ENCODE measurements at regions not wholly inside any gene's neighbourhood (a gene's known extent, or its start where the extent isn't known, plus 50 kb on each side); places are given as distances from the start of the nearest gene placed in this dataset.

- TF ChIP-seq EZH2phosphoT487 (IDR thresholded peaks at IDR 0.05; ENCODE audit: borderline replicate concordance), result no peak
- TF ChIP-seq CTCF (conservative IDR thresholded peaks at IDR 0.05; ENCODE audit: low read length), result no peak
- Histone ChIP-seq H3K9me2 (replicated peaks; ENCODE audit: low read depth, low read length) (no peaks in the 10 kb centered on the region), H2AFZ (ENCODE audit: low read length) (no peak overlapping the region), H3K27me3 (ENCODE audit: insufficient read depth, low read length, poor library complexity, severe bottlenecking) (no peaks in the 10 kb centered on the region), H3K4me3 (ENCODE audit: low read length, poor library complexity, severe bottlenecking) (no peak overlapping the region), H3K79me2 (ENCODE audit: insufficient read depth, low read length) (no peaks in the 10 kb centered on the region), H3K4me2 (ENCODE audit: low read depth, low read length, poor library complexity, severe bottlenecking) (no peak overlapping the region), H4K20me1 (ENCODE audit: insufficient read depth, low read length, poor library complexity, severe bottlenecking) (no peaks in the 10 kb centered on the region), H3F3A (ENCODE audit: low read depth) (no peaks in the 10 kb centered on the region), H3K4me1 (ENCODE audit: insufficient read depth, low read length, poor library complexity, severe bottlenecking) (no peaks in the 10 kb centered on the region), H3K9me3 (ENCODE audit: insufficient read depth, low read depth, low read length) (peaks cover 7% of the 10 kb centered on the region), H3K36me3 (ENCODE audit: insufficient read depth, low read length) (no peaks in the 10 kb centered on the region), H3K9ac (ENCODE audit: low read depth, low read length, poor library complexity, severe bottlenecking) (no peak overlapping the region)
Measured at GRCh38 chr6:164016056-164016455, 601.5 kb downstream of the QKI start.

- H2AFZ ChIP-seq (ENCODE audit: low read length), result no peak overlapping the region
- no peaks in the 10 kb centered on the region for H4K20me1 ChIP-seq (ENCODE audit: insufficient read depth, low read length, poor library complexity, severe bottlenecking)
- no peaks in the 10 kb centered on the region for H3F3A ChIP-seq (ENCODE audit: low read depth)
- no peaks in the 10 kb centered on the region for H3K4me1 ChIP-seq (ENCODE audit: insufficient read depth, low read length, poor library complexity, severe bottlenecking)
- TF ChIP-seq CTCF (conservative IDR thresholded peaks at IDR 0.05; ENCODE audit: low read length) (no peak), EZH2phosphoT487 (IDR thresholded peaks at IDR 0.05; ENCODE audit: borderline replicate concordance) (no peak)
- no peak overlapping the region for H3K4me2 ChIP-seq (ENCODE audit: low read depth, low read length, poor library complexity, severe bottlenecking)
- H3K9me3 ChIP-seq (ENCODE audit: insufficient read depth, low read depth, low read length), result peaks cover 9% of the 10 kb centered on the region
- no peak overlapping the region for H3K9ac ChIP-seq (ENCODE audit: low read depth, low read length, poor library complexity, severe bottlenecking)
- H3K79me2 ChIP-seq (ENCODE audit: insufficient read depth, low read length), result no peaks in the 10 kb centered on the region
- H3K27me3 ChIP-seq (ENCODE audit: insufficient read depth, low read length, poor library complexity, severe bottlenecking), result no peaks in the 10 kb centered on the region
- no peaks in the 10 kb centered on the region for H3K9me2 ChIP-seq (replicated peaks; ENCODE audit: low read depth, low read length)
- H3K4me3 ChIP-seq (ENCODE audit: low read length, poor library complexity, severe bottlenecking), result no peak overlapping the region
- no peaks in the 10 kb centered on the region for H3K36me3 ChIP-seq (ENCODE audit: insufficient read depth, low read length)
Measured at GRCh38 chr6:164015088-164015484, 600.6 kb downstream of the QKI start.

DNA sequence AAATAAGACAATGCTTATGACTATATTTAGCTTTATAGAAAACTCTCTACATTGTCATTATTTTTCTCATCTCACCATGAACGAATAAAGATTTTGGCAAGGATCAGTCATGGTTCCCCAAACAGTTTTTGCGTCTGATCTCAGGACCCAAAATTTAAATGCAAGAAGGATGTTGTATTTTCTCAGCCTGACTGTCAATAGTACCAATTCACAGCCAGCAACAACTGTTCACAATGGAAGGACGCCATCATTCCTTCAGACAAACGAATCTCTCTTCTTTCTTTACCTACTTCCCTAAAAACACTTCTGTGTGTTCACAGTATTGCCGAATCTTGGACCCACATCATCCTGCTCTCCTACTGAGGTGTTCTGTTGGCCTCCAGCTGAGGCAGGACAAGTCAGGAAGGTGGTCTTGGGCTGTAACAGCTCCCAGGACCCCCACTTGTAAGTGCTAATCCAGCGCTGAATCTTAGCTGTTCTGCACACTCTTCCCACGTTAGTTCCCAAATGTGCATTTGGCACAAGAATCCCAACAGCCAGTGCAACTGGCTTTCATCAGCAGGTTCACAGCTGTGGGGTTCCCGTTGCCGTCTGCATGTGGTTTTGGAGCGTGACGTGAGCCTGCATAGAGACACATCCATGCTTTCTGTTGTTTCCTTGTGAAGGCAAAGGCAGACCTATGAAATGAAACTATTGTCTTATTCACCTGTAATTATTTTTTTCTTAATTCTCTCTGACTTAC lies 600.0 kb downstream of the QKI start:
- H3K9me3 ChIP-seq (ENCODE audit: insufficient read depth, low read depth, low read length), result peaks cover 11% of the 10 kb centered on the region
- H3F3A ChIP-seq (ENCODE audit: low read depth), result no peaks in the 10 kb centered on the region
- no peaks in the 10 kb centered on the region for H3K79me2 ChIP-seq (ENCODE audit: insufficient read depth, low read length)
- no peak overlapping the region for H2AFZ ChIP-seq (ENCODE audit: low read length)
- no peak overlapping the region for H3K9ac ChIP-seq (ENCODE audit: low read depth, low read length, poor library complexity, severe bottlenecking)
- TF ChIP-seq EZH2phosphoT487 (IDR thresholded peaks at IDR 0.05; ENCODE audit: borderline replicate concordance), result no peak
- TF ChIP-seq CTCF (conservative IDR thresholded peaks at IDR 0.05; ENCODE audit: low read length), result no peak
- no peaks in the 10 kb centered on the region for H3K4me1 ChIP-seq (ENCODE audit: insufficient read depth, low read length, poor library complexity, severe bottlenecking)
- no peaks in the 10 kb centered on the region for H3K36me3 ChIP-seq (ENCODE audit: insufficient read depth, low read length)
- H3K4me3 ChIP-seq (ENCODE audit: low read length, poor library complexity, severe bottlenecking), result no peak overlapping the region
- no peaks in the 10 kb centered on the region for H4K20me1 ChIP-seq (ENCODE audit: insufficient read depth, low read length, poor library complexity, severe bottlenecking)
- H3K9me2 ChIP-seq (replicated peaks; ENCODE audit: low read depth, low read length), result no peaks in the 10 kb centered on the region
- no peak overlapping the region for H3K4me2 ChIP-seq (ENCODE audit: low read depth, low read length, poor library complexity, severe bottlenecking)
- H3K27me3 ChIP-seq (ENCODE audit: insufficient read depth, low read length, poor library complexity, severe bottlenecking), result no peaks in the 10 kb centered on the region
